ENCODE measurements at regions not wholly inside any gene's neighbourhood (a gene's known extent, or its start where the extent isn't known, plus 50 kb on each side); places are given as distances from the start of the nearest gene placed in this dataset.

- Histone ChIP-seq H3K4me1 (ENCODE audit: control insufficient read depth, insufficient read depth, low read length) (no peaks in the 10 kb centered on the region), H3K36me3 (ENCODE audit: control insufficient read depth, insufficient read depth, low read length) (no peaks in the 10 kb centered on the region), H3K27me3 (ENCODE audit: control insufficient read depth, insufficient read depth, low read length) (no peaks in the 10 kb centered on the region), H3K27ac (ENCODE audit: low read length) (no peak overlapping the region), H3K9me3 (ENCODE audit: control insufficient read depth, insufficient read depth, low read length) (no peaks in the 10 kb centered on the region), H3K4me3 (ENCODE audit: low read length) (no peak overlapping the region)
- H3K27ac Mint-ChIP-seq, result no peak overlapping the region
- peaks cover 0 to 10% of the 10 kb centered on the region in 2 donors for H3K4me1 Mint-ChIP-seq
- TF ChIP-seq CTCF (IDR thresholded peaks at IDR 0.05), result no peak
- H3K36me3 Mint-ChIP-seq, result no peaks in the 10 kb centered on the region
- H3K9me3 Mint-ChIP-seq, result no peaks in the 10 kb centered on the region
- DNase-seq (no peak), ATAC-seq (no peak)
- 93% methylated on average over 4 of the region's 4 CpGs for WGBS (ENCODE audit: insufficient coverage)
- intact Hi-C loops (cut with micrococcal nuclease), result no loop called here
- H3K27me3 Mint-ChIP-seq (ENCODE audit: low read depth in 2 of 2), result peaks cover 19 to 41% of the 10 kb centered on the region in 2 donors
- no peak overlapping the region for H3K4me3 Mint-ChIP-seq
These were observed 63.3 kb upstream of the CDKN3 start for GRCh38 chr14:54333511-54333910.

GRCh38 chr14:54335569-54336155 is 61.1 kb upstream of the CDKN3 start:
- Mint-ChIP-seq H3K9me3 (no peaks in the 10 kb centered on the region), H3K27me3 (ENCODE audit: low read depth in 2 of 2) (peaks cover 19 to 30% of the 10 kb centered on the region in 2 donors), H3K4me1 (peaks cover 0 to 5% of the 10 kb centered on the region in 2 donors), H3K36me3 (no peaks in the 10 kb centered on the region), H3K27ac (no peak overlapping the region), H3K4me3 (no peak overlapping the region)
- Histone ChIP-seq H3K9me3 (ENCODE audit: control insufficient read depth, insufficient read depth, low read length) (no peaks in the 10 kb centered on the region), H3K27me3 (ENCODE audit: control insufficient read depth, insufficient read depth, low read length) (no peaks in the 10 kb centered on the region), H3K27ac (ENCODE audit: low read length) (no peak overlapping the region), H3K4me3 (ENCODE audit: low read length) (no peak overlapping the region), H3K36me3 (ENCODE audit: control insufficient read depth, insufficient read depth, low read length) (no peaks in the 10 kb centered on the region), H3K4me1 (ENCODE audit: control insufficient read depth, insufficient read depth, low read length) (no peaks in the 10 kb centered on the region)
- ATAC-seq (no peak), DNase-seq (no peak)
- WGBS (ENCODE audit: insufficient coverage), result 92% methylated on average over 2 of the region's 2 CpGs
- no peak for TF ChIP-seq CTCF (IDR thresholded peaks at IDR 0.05)
- intact Hi-C loops (cut with micrococcal nuclease), result no loop called here

DNA sequence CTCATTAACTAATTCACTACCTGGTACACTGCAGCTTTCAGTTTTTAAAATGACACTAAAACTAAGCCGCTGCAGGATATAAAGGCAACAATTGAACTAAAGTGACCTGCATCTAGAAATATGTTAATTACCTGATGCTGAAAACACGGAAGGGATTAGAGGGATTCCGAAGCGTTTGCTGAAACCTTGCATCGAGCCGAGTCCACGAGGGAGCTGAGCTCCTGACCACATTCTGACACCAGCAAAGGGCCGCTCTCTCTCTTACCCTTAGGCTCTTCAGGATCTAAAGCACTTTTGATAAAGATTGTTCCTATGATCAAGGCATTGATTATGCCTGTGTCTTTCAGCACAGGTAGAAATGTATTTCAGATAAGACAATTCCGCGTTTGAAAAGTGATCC is 59.5 kb upstream of the CDKN3 start:
- no peak overlapping the region for H3K27ac Mint-ChIP-seq

More for the DNA sequence above, 59.5 kb upstream of the CDKN3 start:
- H3K36me3 ChIP-seq (ENCODE audit: control insufficient read depth, insufficient read depth, low read length), result no peaks in the 10 kb centered on the region
- no peaks in the 10 kb centered on the region for H3K4me1 ChIP-seq (ENCODE audit: control insufficient read depth, insufficient read depth, low read length)
- H3K4me3 ChIP-seq (ENCODE audit: low read length), result no peak overlapping the region
- intact Hi-C loops (cut with micrococcal nuclease), result no loop called here
- H3K36me3 Mint-ChIP-seq, result no peaks in the 10 kb centered on the region
- no peaks in the 10 kb centered on the region for H3K9me3 Mint-ChIP-seq
- H3K4me3 Mint-ChIP-seq, result no peak overlapping the region
- DNase-seq (no peak), ATAC-seq (no peak)
- WGBS (ENCODE audit: insufficient coverage), result 82% methylated on average over 10 of the region's 10 CpGs
- no peaks in the 10 kb centered on the region for H3K9me3 ChIP-seq (ENCODE audit: control insufficient read depth, insufficient read depth, low read length)
- H3K4me1 Mint-ChIP-seq, result peaks cover 0 to 5% of the 10 kb centered on the region in 2 donors
- peaks cover 15 to 30% of the 10 kb centered on the region in 2 donors for H3K27me3 Mint-ChIP-seq (ENCODE audit: low read depth in 2 of 2)
- H3K27me3 ChIP-seq (ENCODE audit: control insufficient read depth, insufficient read depth, low read length), result no peaks in the 10 kb centered on the region
- no peak for TF ChIP-seq CTCF (IDR thresholded peaks at IDR 0.05)
- no peak overlapping the region for H3K27ac ChIP-seq (ENCODE audit: low read length)
